Prostate gland (tissue), 2 donors: ENCODE measurements at regions not wholly inside any gene's neighbourhood (a gene's known extent, or its start where the extent isn't known, plus 50 kb on each side); places are given as distances from the start of the nearest gene placed in this dataset.

Experiments used
- DNase-seq: peaks from one replicate; pipeline ENCODE4 v3.0.0-alpha.2; 2019; ENCODE audit warnings: low spot score
- H3K27ac ChIP-seq, 2 donors: fragments of 200-600 bp; sonication (generic); 2 replicates each; pipeline ENCODE4 v1.5.1; 2017 to 2019
- H3K27me3 ChIP-seq: fragments of 200-600 bp; sonication (generic); replicated peaks from 2 replicates; pipeline ENCODE4 v1.5.1; 2019; ENCODE audit not compliant: insufficient read depth
- H3K36me3 ChIP-seq, 2 donors: fragments of 200-600 bp; sonication (generic); 1 replicate in 1 of 2; 2 replicates in 1 of 2; pipeline versions ENCODE4 v1.5.1 to v1.8.1; 2017 to 2019
- H3K4me1 ChIP-seq: fragments of 200-600 bp; sonication (generic); replicated peaks from 2 replicates; pipeline ENCODE4 v1.5.1; 2019
- H3K4me3 ChIP-seq, 2 donors: fragments of 200-600 bp; sonication (generic); 2 replicates each; pipeline ENCODE4 v1.5.1; 2017 to 2019
- H3K9me3 ChIP-seq: fragments of 200-600 bp; sonication (generic); 2 replicates; pipeline ENCODE4 v1.5.1; 2017
- CTCF ChIP-seq, 4 experiments: fragments of 200-600 bp in 2 of 4; fragments of 450-650 bp in 2 of 4; sonication (generic) in 2 of 4; IDR thresholded peaks; 1 replicate in 3 of 4; 2 replicates in 1 of 4; pipeline ENCODE4 v1.5.1; 2016 to 2019; ENCODE audit warnings: antibody characterized with exemption in 4 of 4, mild to moderate bottlenecking in 2 of 4, moderate library complexity in 2 of 4
- POLR2A ChIP-seq: fragments of 450-650 bp; IDR thresholded peaks from one replicate; pipeline ENCODE4 v1.6.1; 2016; ENCODE audit warnings: antibody characterized with exemption, mild to moderate bottlenecking
- POLR2AphosphoS5 ChIP-seq: sonication (generic); formaldehyde crosslinking; IDR thresholded peaks from one replicate; pipeline ENCODE4 v1.6.1; 2017; ENCODE audit warnings: antibody characterized with exemption
- WGBS: methylation state at CpG from one replicate; pipeline ENCODE4 v1.1.5; 2018; 5-methylcytosine and 5-hydroxymethylcytosine counted together
- intact Hi-C: fragments of 100-400 bp; cut with DNase I; formaldehyde crosslinking; loops from one replicate; pipeline ENCODE4 v1.14.2; 2022

DNA sequence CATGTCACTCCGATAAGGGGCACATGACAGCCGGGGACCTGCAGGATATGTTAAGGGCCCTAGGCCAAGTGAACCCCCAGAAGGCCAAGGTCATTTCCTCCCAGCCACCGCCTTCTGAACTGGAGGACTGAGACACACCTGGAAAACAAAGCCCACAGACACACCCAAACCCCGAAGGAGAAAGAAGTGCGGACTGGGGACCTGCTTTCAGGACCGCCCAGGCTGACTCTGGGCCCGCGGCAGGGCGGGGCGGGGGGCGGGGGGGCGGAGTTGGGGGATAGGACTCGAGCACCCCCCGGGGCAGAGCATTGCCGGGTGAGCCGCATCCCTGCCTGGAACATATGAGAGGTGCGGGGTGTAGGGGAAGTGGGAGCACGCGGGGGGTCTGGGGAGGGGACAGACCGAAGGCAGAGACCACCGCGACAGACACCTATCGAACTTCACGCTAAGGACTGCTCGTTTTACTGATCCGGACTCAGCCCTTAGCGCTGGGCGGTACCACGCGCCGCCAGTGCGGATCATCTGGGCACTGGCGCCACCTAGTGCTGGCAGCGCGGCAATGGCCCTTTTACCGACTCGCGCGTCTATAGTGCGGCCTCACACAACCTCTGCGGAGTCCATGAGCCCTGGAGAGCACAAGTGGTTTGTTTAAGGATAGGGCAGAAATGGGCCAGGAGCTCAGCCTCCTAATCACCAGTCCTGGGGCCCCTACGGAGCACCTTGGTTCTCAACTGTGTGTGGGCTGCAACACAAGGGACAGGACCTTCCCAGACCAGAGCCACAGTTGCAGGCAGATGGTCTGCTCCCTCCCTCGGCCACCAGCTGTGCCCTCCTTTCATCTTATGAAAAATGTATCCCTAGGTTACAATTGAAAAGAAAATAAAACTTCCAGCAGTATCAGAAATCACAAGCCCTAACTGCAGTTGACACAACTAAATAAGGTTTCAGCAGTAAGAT lies 157.6 kb downstream of the HERPUD2 start:
- DNase-seq: peak; percentile 54
- 12% methylated on average over 25 of the region's 43 CpGs for WGBS

DNA sequence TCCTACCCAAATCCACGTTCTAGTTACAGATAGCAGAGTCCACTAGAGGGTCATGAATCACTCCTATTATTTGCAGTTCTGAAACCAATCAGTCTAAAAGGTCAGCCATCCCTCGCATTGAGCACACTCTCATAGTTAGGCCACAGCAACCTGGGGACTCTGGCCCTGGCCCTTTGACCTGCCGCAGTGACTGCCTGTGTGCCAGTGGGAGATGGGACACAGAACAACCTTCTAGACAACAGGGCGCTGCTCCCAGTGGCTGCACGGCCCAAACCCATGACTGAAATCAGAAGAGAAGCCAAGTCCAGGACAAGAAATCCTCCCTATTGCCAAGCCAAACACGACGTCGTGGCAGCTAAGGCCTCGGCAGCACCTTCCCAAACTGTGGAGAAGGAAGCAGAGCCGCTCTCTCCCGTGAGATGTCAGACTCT lies 158.5 kb downstream of the HERPUD2 start:
- Histone ChIP-seq H3K9me3 (no peaks in the 10 kb centered on the region), H3K27me3 (peaks cover 5% of the 10 kb centered on the region), H3K4me1 (no peaks in the 10 kb centered on the region), H3K27ac (no peak overlapping the region), H3K36me3 (no peaks in the 10 kb centered on the region), H3K4me3 (no peak overlapping the region)
- DNase-seq: no peak
- intact Hi-C loops: loop anchor here (10.0 kb wide), 1 partner anchor 712 kb away; no protein-coding TSS in a partner anchor
- no peak for TF ChIP-seq CTCF (IDR thresholded peaks at IDR 0.05)
- TF ChIP-seq POLR2AphosphoS5: no peak
- TF ChIP-seq POLR2A: no peak
- 74% methylated on average over 11 of the region's 11 CpGs for WGBS

More for the DNA sequence above, 157.6 kb downstream of the HERPUD2 start:
- H3K4me1 ChIP-seq: no peaks in the 10 kb centered on the region
- no peak overlapping the region for H3K27ac ChIP-seq
- H3K27me3 ChIP-seq: peaks cover 5% of the 10 kb centered on the region
- intact Hi-C loops: loop anchor here (10.0 kb wide), 1 partner anchor 713 kb away; no protein-coding TSS in a partner anchor
- peak overlapping the region; percentile 24 to 36 for H3K4me3 ChIP-seq
- TF ChIP-seq CTCF (IDR thresholded peaks at IDR 0.05) (peak; percentile 60 to 86 (median 78)), POLR2A (no peak)
- H3K9me3 ChIP-seq: no peaks in the 10 kb centered on the region
- H3K36me3 ChIP-seq: no peaks in the 10 kb centered on the region

DNA sequence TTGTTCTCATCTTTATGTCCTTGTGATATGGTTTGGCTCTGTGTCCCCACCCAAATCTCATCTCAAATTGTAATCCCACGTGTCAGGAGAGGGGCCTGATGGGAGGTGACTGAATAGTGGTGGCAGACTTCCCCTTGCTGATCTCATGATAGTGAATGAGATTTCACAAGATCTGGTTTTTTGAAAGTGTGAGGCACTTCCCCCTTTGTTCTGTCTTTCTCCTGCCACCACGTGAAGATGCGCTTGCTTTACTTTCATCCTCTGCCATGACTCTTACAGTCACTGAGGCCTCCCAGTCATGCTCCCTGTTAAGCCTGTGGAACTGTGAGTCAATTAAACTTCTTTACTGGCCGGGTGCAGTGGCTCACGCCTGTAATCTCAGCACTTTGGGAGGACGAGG lies 161.0 kb downstream of the HERPUD2 start:
- 54% methylated on average over 6 of the region's 6 CpGs for WGBS
- Histone ChIP-seq H3K4me3 (no peak overlapping the region), H3K4me1 (no peaks in the 10 kb centered on the region), H3K9me3 (no peaks in the 10 kb centered on the region), H3K36me3 (no peaks in the 10 kb centered on the region), H3K27ac (no peak overlapping the region), H3K27me3 (peaks cover 5% of the 10 kb centered on the region)
- intact Hi-C loops: loop anchor here (10.0 kb wide), 1 partner anchor 709 kb away; no protein-coding TSS in a partner anchor
- TF ChIP-seq POLR2AphosphoS5 (no peak), CTCF (IDR thresholded peaks at IDR 0.05) (no peak), POLR2A (no peak)
- DNase-seq: no peak

- H3K27ac ChIP-seq: no peak overlapping the region
- no peak for DNase-seq
- no peaks in the 10 kb centered on the region for H3K9me3 ChIP-seq
- no peaks in the 10 kb centered on the region for H3K36me3 ChIP-seq
- TF ChIP-seq POLR2AphosphoS5 (no peak), CTCF (IDR thresholded peaks at IDR 0.05) (no peak), POLR2A (no peak)
- intact Hi-C loops: loop anchor here (10.0 kb wide), 1 partner anchor 706 kb away; no protein-coding TSS in a partner anchor
- H3K27me3 ChIP-seq: peaks cover 2% of the 10 kb centered on the region
- WGBS: 87% methylated on average over 16 of the region's 16 CpGs
- no peak overlapping the region for H3K4me3 ChIP-seq
- H3K4me1 ChIP-seq: no peaks in the 10 kb centered on the region
Observed at GRCh38 chr7:35530124-35531109, 164.5 kb downstream of the HERPUD2 start.
